ENCODE measurements at regions not wholly inside any gene's neighbourhood (a gene's known extent, or its start where the extent isn't known, plus 50 kb on each side); places are given as distances from the start of the nearest gene placed in this dataset.

- TF ChIP-seq, protein P1, sequence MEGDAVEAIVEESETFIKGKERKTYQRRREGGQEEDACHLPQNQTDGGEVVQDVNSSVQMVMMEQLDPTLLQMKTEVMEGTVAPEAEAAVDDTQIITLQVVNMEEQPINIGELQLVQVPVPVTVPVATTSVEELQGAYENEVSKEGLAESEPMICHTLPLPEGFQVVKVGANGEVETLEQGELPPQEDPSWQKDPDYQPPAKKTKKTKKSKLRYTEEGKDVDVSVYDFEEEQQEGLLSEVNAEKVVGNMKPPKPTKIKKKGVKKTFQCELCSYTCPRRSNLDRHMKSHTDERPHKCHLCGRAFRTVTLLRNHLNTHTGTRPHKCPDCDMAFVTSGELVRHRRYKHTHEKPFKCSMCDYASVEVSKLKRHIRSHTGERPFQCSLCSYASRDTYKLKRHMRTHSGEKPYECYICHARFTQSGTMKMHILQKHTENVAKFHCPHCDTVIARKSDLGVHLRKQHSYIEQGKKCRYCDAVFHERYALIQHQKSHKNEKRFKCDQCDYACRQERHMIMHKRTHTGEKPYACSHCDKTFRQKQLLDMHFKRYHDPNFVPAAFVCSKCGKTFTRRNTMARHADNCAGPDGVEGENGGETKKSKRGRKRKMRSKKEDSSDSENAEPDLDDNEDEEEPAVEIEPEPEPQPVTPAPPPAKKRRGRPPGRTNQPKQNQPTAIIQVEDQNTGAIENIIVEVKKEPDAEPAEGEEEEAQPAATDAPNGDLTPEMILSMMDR (IDR thresholded peaks at IDR 0.05) = no peak
- TF ChIP-seq POLR2AphosphoS5 (IDR thresholded peaks at IDR 0.05) (no peak), POLR2A (IDR thresholded peaks at IDR 0.05) (no peak)
Measured at GRCh38 chr9:29068461-29068860, 1495.2 kb upstream of the C9orf72 start.

All from prostate gland (tissue), 2 donors.